Ammon's horn (tissue), 1 donor: ENCODE measurements at regions not wholly inside any gene's neighbourhood (a gene's known extent, or its start where the extent isn't known, plus 50 kb on each side); places are given as distances from the start of the nearest gene placed in this dataset.
"Not testable (repeated sequence)": the region's sequence is repeated elsewhere in the genome, so short reads cannot be mapped to it uniquely, and the experiment has no call there.

Experiments
- DNase-seq: peaks from one replicate; pipeline ENCODE4 v3.0.0-alpha.2; 2016; ENCODE audit warnings: low spot score

- DNase-seq = no peak
These were observed 66.1 kb upstream of the RHOU start for GRCh38 chr1:228669242-228669585.

DNA sequence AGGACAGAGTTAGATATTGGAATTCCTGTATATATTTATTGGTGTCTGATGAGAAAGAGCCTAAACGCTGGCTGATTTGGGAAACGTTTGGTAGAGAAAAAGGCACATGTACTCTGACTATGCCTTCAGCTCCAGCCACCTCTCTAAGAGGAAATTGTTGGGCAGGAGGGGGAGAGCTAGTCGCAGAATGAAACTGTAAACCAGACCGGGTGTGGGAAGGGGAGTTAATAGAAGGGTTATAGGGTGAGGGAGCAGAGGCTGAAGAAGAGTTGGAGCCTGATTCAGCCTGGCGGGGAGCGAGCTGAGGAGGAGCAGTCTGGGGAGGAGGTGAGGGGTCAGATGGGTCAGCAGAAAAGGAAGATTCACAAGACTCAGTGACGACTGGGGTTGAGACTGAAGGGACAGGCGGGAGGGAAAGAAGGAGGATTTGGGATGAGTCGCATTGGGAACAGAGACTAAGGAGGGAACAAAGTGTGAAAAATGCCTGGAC is 54.2 kb upstream of the RHOU start:
- DNase-seq = not testable (repeated sequence)

DNA sequence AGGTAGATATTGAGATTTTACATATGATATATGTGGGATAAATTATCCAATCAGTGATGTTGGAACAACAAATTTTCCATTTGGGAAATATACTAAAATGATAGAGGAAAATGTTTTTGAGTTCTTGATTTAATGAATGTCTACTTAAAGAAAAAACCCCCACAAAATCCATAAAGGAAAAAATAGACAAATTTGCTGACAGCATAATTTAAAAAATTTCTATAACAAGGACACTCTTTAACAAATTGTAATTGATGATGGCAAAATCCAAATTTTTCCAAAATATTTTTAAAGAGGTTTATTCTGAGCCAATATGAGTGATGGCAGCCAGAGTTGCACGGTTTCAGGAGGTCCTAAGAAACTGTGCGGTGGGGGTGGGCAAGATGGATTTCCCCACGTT is 51.9 kb upstream of the RHOU start:
- DNase-seq = no peak

- peak; percentile 27 for DNase-seq
These were observed 50.7 kb upstream of the RHOU start for GRCh38 chr1:228684607-228685006.

- DNase-seq = no peak
These were observed 50.1 kb upstream of the RHOU start for GRCh38 chr1:228685081-228685660.
